ENCODE measurements at regions not wholly inside any gene's neighbourhood (a gene's known extent, or its start where the extent isn't known, plus 50 kb on each side); places are given as distances from the start of the nearest gene placed in this dataset. TPM values are rescaled to one million over a fixed set of nuclear protein-coding genes. Genes with fewer than 3 reads are reported as not detected.

DNA sequence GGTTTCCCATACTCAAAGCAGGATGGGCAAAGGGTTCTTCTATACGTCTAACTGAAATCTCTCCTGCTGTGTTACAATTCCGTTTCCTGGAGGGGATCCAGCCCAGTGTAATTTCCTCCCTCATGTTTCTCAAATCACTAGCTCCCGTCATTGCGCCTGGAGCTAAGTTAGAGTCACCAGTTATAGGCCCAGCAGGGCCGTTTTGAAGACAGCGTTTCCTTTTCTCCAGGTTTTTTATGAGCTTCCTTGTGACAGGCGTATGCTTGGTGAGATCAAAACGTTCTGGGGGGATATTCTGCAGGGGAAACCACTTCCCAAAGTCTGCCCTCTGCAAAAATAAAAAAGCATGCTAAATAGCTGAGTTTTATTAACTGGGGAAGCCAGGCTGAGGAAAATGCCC lies 53.0 kb upstream of the WWC1 start:
- Histone ChIP-seq H3K27ac (no peak overlapping the region), H3K27me3 (no peaks in the 10 kb centered on the region), H3K4me1 (no peaks in the 10 kb centered on the region), H3K9me3 (no peaks in the 10 kb centered on the region), H3K4me3 (no peak overlapping the region), H3K36me3 (replicated peaks in 1 of 2; ENCODE audit: insufficient read depth in 1 of 2, low read depth in 2 of 2) (no peaks in the 10 kb centered on the region)
- no peak for ATAC-seq
- TF ChIP-seq CTCF (IDR thresholded peaks at IDR 0.05) (no peak), POLR2A (IDR thresholded peaks at IDR 0.05) (no peak)
- 66 to 67% methylated on average over 8 of the region's 8 CpGs for WGBS, 2 donors
- DNase-seq = no peak
- intact Hi-C loops (cut with DNase I) = no loop called here

DNA sequence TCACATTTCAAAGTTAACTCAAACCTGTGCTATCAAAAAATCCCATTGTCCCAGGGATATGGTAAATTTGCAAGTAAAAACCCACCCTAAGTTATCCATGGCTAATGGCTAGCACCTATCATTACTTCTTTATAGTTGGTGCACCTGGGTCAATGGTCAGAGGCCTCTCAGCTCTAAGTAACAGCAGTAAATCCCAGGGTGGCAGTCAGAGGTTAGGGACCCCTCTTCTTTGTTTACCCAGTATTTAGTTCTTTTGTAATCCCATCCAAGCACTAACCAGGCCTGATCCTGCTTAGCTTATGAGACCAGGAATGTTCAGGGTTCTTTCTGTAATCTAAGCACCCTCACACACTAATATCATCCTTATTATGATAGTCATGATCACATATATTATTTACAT lies 52.1 kb upstream of the WWC1 start:
- TF ChIP-seq POLR2A (IDR thresholded peaks at IDR 0.05) (no peak), CTCF (IDR thresholded peaks at IDR 0.05) (no peak)
- DNase-seq (no peak), ATAC-seq (no peak)
- no peaks in the 10 kb centered on the region for H3K36me3 ChIP-seq (replicated peaks in 1 of 2; ENCODE audit: insufficient read depth in 1 of 2, low read depth in 2 of 2)
- H3K27me3 ChIP-seq = no peaks in the 10 kb centered on the region
- no peaks in the 10 kb centered on the region for H3K9me3 ChIP-seq
- H3K4me1 ChIP-seq = no peaks in the 10 kb centered on the region
- no peak overlapping the region for H3K27ac ChIP-seq
- intact Hi-C loops (cut with DNase I) = no loop called here
- no peak overlapping the region for H3K4me3 ChIP-seq

Small RNAs in the stretch of these regions (small RNA-seq; reads per million reads assigned to genes)
- gene AC026403.1 (not detected), gene RF00561 (not detected), gene RN7SKP60 (not detected), gene RNU6-168P (not detected), gene RNU6-209P (not detected)
